Activated CD4-positive, alpha-beta T cell treated with anti-CD3 and anti-CD28 coated beads, Interleukin-2, amount 10 ng/mL, durations not matched to agents 24 days and 14 days (primary cell): ENCODE measurements at regions not wholly inside any gene's neighbourhood (a gene's known extent, or its start where the extent isn't known, plus 50 kb on each side); places are given as distances from the start of the nearest gene placed in this dataset.
"Not testable (repeated sequence)": the region's sequence is repeated elsewhere in the genome, so short reads cannot be mapped to it uniquely, and the experiment has no call there.

Experiments
- DNase-seq: peaks from one replicate; pipeline ENCODE4 v3.0.0; 2022
- H3K27ac Mint-ChIP-seq: one replicate; pipeline ENCODE4 v1.8.0; 2022; ENCODE audit warnings: mild to moderate bottlenecking, mixed read lengths
- H3K27me3 Mint-ChIP-seq: one replicate; pipeline ENCODE4 v1.8.0; 2022; ENCODE audit warnings: mixed read lengths
- H3K36me3 Mint-ChIP-seq: one replicate; pipeline ENCODE4 v1.8.0; 2022; ENCODE audit warnings: low read depth, mild to moderate bottlenecking, mixed read lengths
- H3K4me1 Mint-ChIP-seq: one replicate; pipeline ENCODE4 v1.8.0; 2021; ENCODE audit warnings: mixed read lengths
- H3K4me3 Mint-ChIP-seq: one replicate; pipeline ENCODE4 v1.8.0; 2022; ENCODE audit warnings: mild to moderate bottlenecking, moderate library complexity, mixed read lengths
- H3K9me3 Mint-ChIP-seq: one replicate; pipeline ENCODE4 v1.8.0; 2021; ENCODE audit warnings: mixed read lengths
- intact Hi-C: fragments of 100-400 bp; cut with micrococcal nuclease; formaldehyde crosslinking; loops from one replicate; pipeline ENCODE4 v1.15.1; 2023

- DNase-seq: no peak
- intact Hi-C loops: no loop called here
- no peaks in the 10 kb centered on the region for H3K27me3 Mint-ChIP-seq
- H3K36me3 Mint-ChIP-seq: no peaks in the 10 kb centered on the region
- H3K27ac Mint-ChIP-seq: no peak overlapping the region
- H3K4me3 Mint-ChIP-seq: no peak overlapping the region
- H3K4me1 Mint-ChIP-seq: no peaks in the 10 kb centered on the region
- no peaks in the 10 kb centered on the region for H3K9me3 Mint-ChIP-seq
These were observed 633.7 kb downstream of the MECOM start for GRCh38 chr3:169029674-169030285.

- no peaks in the 10 kb centered on the region for H3K36me3 Mint-ChIP-seq
These were observed 634.8 kb downstream of the MECOM start for GRCh38 chr3:169028716-169029115.

DNA sequence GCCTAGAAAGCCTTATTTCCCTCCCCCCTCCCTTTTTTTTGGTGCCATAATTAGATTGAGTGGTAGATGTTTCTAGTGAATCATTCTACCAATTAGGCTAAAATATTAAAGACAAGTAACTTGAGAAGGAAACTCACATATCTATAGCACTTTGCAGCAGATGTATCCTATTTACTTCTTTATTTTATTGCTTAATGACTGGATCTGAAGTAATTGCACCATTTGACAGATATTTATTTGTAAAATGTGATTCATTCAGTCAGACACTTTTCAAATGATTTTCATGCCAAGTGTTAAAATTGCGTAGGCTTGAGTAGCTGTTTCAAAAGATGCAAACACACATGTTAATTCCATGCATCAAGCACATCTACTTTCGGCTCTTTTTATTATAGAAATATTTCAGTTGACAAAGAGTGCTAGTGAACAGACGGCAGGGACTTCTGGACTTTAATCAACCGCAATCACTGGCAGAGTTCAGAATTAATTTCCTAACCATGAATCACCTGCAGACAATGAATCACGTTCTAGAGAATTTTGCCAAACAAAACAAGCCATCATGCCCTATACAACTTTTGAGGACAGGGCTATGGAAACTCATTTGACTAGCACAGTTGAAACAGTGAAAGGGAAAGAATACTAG, 636.8 kb downstream of the MECOM start:
- no peak for DNase-seq
- Mint-ChIP-seq H3K36me3 (no peaks in the 10 kb centered on the region), H3K4me3 (no peak overlapping the region), H3K9me3 (no peaks in the 10 kb centered on the region), H3K27ac (no peak overlapping the region), H3K27me3 (no peaks in the 10 kb centered on the region), H3K4me1 (no peaks in the 10 kb centered on the region)
- intact Hi-C loops: no loop called here

More at GRCh38 chr3:169028716-169029115, 634.8 kb downstream of the MECOM start:
- Mint-ChIP-seq H3K4me1 (no peaks in the 10 kb centered on the region), H3K9me3 (no peaks in the 10 kb centered on the region), H3K27ac (no peak overlapping the region), H3K27me3 (no peaks in the 10 kb centered on the region), H3K4me3 (no peak overlapping the region)
- no peak for DNase-seq
- intact Hi-C loops: no loop called here

DNA sequence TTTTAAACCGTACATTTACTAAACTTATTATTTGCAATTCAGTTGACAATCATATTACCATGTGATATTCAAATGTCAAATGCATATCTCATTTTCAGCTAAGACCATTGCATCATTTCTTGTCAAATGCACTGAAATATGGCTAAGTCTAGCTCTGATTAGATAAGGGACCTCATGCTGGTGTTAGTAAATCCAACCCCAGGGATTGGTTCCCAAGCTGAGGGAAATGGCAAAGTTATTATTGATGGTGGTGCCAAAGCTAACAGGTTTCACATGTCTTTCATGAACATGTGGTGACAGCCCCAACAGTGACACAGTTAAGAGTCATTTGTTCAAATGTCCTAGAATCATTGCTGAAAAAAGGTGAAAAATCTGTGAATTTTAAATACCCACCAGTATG, 641.1 kb downstream of the MECOM start:
- H3K27me3 Mint-ChIP-seq: no peaks in the 10 kb centered on the region
- no peaks in the 10 kb centered on the region for H3K9me3 Mint-ChIP-seq
- no peak overlapping the region for H3K27ac Mint-ChIP-seq
- H3K4me1 Mint-ChIP-seq: no peaks in the 10 kb centered on the region
- H3K36me3 Mint-ChIP-seq: no peaks in the 10 kb centered on the region
- no peak for DNase-seq
- intact Hi-C loops: no loop called here
- no peak overlapping the region for H3K4me3 Mint-ChIP-seq

DNA sequence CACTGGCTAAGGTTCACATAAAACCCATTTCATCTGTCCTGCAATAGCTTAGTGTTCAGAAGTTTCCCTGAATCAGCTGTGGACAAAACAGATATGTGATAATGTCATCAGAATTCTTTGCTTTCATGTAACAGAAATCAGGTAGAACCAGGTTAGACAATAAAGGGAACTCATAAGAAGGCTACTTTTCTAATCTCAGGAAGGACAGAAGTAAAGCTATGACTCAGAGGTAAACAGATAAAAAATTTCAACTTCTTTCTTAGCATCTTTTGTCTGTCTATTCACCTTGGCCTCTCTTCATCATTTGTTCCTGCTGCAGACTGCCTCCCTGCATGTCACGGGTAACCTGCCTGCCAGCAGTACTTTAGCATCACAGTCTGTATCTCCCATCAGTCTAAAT, 643.1 kb downstream of the MECOM start:
- H3K9me3 Mint-ChIP-seq: no peaks in the 10 kb centered on the region
- H3K4me3 Mint-ChIP-seq: no peak overlapping the region
- no peak for DNase-seq
- H3K36me3 Mint-ChIP-seq: no peaks in the 10 kb centered on the region
- no peak overlapping the region for H3K27ac Mint-ChIP-seq
- H3K4me1 Mint-ChIP-seq: no peaks in the 10 kb centered on the region
- intact Hi-C loops: no loop called here
- H3K27me3 Mint-ChIP-seq: no peaks in the 10 kb centered on the region

DNA sequence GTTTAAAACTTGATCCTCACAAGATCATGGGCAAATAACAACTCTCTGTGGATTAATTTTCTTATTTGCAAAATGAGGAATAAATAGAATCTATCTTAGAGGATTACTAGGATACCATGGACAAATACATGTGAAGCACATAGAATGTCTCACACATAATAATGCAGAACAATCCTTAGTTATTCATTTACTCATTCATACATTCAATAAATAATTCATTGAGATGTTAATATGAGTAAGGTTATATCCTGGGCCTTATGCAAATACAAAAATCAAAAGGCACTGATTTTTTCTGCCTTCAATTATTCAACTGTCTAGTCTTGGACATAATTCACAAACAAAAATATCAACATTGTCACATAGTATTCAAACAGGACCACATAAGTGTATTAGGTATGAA, 654.1 kb downstream of the MECOM start:
- no peak for DNase-seq
- Mint-ChIP-seq H3K27me3 (no peaks in the 10 kb centered on the region), H3K36me3 (no peaks in the 10 kb centered on the region), H3K4me1 (peaks cover under 1% of the 10 kb centered on the region), H3K27ac (no peak overlapping the region), H3K4me3 (no peak overlapping the region), H3K9me3 (no peaks in the 10 kb centered on the region)
- intact Hi-C loops: no loop called here

- no peaks in the 10 kb centered on the region for H3K36me3 Mint-ChIP-seq
- H3K27me3 Mint-ChIP-seq: no peaks in the 10 kb centered on the region
These were observed 654.6 kb downstream of the MECOM start for GRCh38 chr3:169008776-169009358.

GRCh38 chr3:169007145-169007544, 656.4 kb downstream of the MECOM start:
- Mint-ChIP-seq H3K9me3 (no peaks in the 10 kb centered on the region), H3K36me3 (no peaks in the 10 kb centered on the region), H3K4me1 (peaks cover 3% of the 10 kb centered on the region), H3K27me3 (no peaks in the 10 kb centered on the region), H3K4me3 (no peak overlapping the region), H3K27ac (no peak overlapping the region)
- DNase-seq: no peak
- intact Hi-C loops: no loop called here

More at GRCh38 chr3:169008776-169009358, 654.6 kb downstream of the MECOM start:
- intact Hi-C loops: no loop called here
- Mint-ChIP-seq H3K4me3 (no peak overlapping the region), H3K27ac (no peak overlapping the region), H3K4me1 (peaks cover 3% of the 10 kb centered on the region), H3K9me3 (no peaks in the 10 kb centered on the region)
- DNase-seq: no peak

- H3K4me3 Mint-ChIP-seq, H3K36me3 Mint-ChIP-seq, H3K9me3 Mint-ChIP-seq, H3K4me1 Mint-ChIP-seq, intact Hi-C loops, H3K27ac Mint-ChIP-seq, H3K27me3 Mint-ChIP-seq, DNase-seq: not testable (repeated sequence)
These were observed 657.1 kb downstream of the MECOM start for GRCh38 chr3:169006398-169006797.

- Mint-ChIP-seq H3K9me3 (no peaks in the 10 kb centered on the region), H3K36me3 (no peaks in the 10 kb centered on the region), H3K4me1 (peaks cover 3% of the 10 kb centered on the region), H3K4me3 (no peak overlapping the region), H3K27ac (no peak overlapping the region), H3K27me3 (no peaks in the 10 kb centered on the region)
- DNase-seq: no peak
- intact Hi-C loops: no loop called here
These were observed 660.8 kb downstream of the MECOM start for GRCh38 chr3:169002689-169003088.

DNA sequence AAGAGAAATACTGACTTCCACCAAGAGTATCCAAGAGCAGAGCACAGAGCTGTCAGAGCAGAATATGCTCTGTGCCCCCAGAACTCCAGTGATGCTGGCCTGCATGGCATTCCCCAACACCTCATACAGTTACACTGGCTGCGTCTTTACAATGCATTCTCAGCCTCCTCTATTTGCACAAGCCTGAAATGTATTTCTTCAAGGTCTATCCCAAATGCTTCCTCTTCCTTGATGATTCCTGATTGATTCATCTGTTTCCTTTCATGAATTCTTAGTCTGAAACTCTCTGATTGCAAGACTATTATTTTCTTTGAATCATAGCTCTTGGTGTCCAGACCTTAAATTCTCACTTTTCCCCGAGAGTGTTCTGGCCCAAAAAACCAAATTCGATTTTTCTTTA, 664.7 kb downstream of the MECOM start:
- Mint-ChIP-seq H3K36me3 (no peaks in the 10 kb centered on the region), H3K27ac (no peak overlapping the region), H3K27me3 (no peaks in the 10 kb centered on the region), H3K4me3 (no peak overlapping the region), H3K4me1 (no peaks in the 10 kb centered on the region), H3K9me3 (no peaks in the 10 kb centered on the region)
- no peak for DNase-seq
- intact Hi-C loops: no loop called here

GRCh38 chr3:168997488-168997887, 666.0 kb downstream of the MECOM start:
- H3K27ac Mint-ChIP-seq: no peak overlapping the region
- no peaks in the 10 kb centered on the region for H3K9me3 Mint-ChIP-seq
- H3K4me3 Mint-ChIP-seq: no peak overlapping the region
- H3K36me3 Mint-ChIP-seq: no peaks in the 10 kb centered on the region
- DNase-seq: no peak
- intact Hi-C loops: no loop called here
- no peaks in the 10 kb centered on the region for H3K27me3 Mint-ChIP-seq
- H3K4me1 Mint-ChIP-seq: no peaks in the 10 kb centered on the region

GRCh38 chr3:168996622-168997021, 666.9 kb downstream of the MECOM start:
- Mint-ChIP-seq H3K4me3 (no peak overlapping the region), H3K27ac (no peak overlapping the region), H3K36me3 (no peaks in the 10 kb centered on the region), H3K27me3 (no peaks in the 10 kb centered on the region), H3K9me3 (no peaks in the 10 kb centered on the region), H3K4me1 (no peaks in the 10 kb centered on the region)
- DNase-seq: no peak
- intact Hi-C loops: no loop called here

GRCh38 chr3:168995129-168995528, 668.4 kb downstream of the MECOM start:
- no peaks in the 10 kb centered on the region for H3K4me1 Mint-ChIP-seq
- H3K27ac Mint-ChIP-seq: no peak overlapping the region
- no peaks in the 10 kb centered on the region for H3K27me3 Mint-ChIP-seq
- H3K9me3 Mint-ChIP-seq: no peaks in the 10 kb centered on the region
- H3K36me3 Mint-ChIP-seq: no peaks in the 10 kb centered on the region
- intact Hi-C loops: no loop called here
- no peak overlapping the region for H3K4me3 Mint-ChIP-seq
- DNase-seq: no peak

DNA sequence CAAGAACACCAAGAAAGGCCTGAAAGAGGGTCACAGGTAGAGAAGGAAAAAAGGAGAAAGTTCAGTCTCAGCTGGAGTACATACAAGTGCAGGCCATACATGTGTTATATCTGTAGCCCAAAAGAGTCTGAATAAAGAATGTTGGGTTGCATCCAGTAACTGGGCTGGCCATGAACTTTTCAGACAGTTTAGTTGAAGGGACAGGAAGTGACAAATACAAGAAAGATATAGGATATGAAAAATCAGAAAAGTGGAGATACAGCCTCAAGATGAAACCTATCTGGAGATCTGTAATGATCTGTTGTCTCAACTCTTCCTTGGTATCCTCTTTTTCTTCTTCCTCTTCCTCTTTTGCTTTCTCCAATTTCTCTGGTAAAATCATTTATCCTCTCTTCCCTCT, 671.7 kb downstream of the MECOM start:
- H3K4me3 Mint-ChIP-seq: no peak overlapping the region
- intact Hi-C loops: no loop called here
- no peaks in the 10 kb centered on the region for H3K36me3 Mint-ChIP-seq
- H3K27me3 Mint-ChIP-seq: no peaks in the 10 kb centered on the region
- no peak overlapping the region for H3K27ac Mint-ChIP-seq
- H3K9me3 Mint-ChIP-seq: no peaks in the 10 kb centered on the region
- no peak for DNase-seq
- H3K4me1 Mint-ChIP-seq: no peaks in the 10 kb centered on the region
